ENCODE measurements at regions not wholly inside any gene's neighbourhood (a gene's known extent, or its start where the extent isn't known, plus 50 kb on each side); places are given as distances from the start of the nearest gene placed in this dataset.
"Not testable (repeated sequence)": the region's sequence is repeated elsewhere in the genome, so short reads cannot be mapped to it uniquely, and the experiment has no call there.

GRCh38 chr11:127795326-127795725 is 792.0 kb downstream of the ETS1 start:
- TF ChIP-seq CTCF (IDR thresholded peaks at IDR 0.05; ENCODE audit: low read depth, low read length): no peak
- no peak overlapping the region for H3K4me3 ChIP-seq (ENCODE audit: low read depth, low read length)

GRCh38 chr11:127791844-127792243 is 791.3 kb upstream of the KIRREL3 start:
- TF ChIP-seq CTCF (IDR thresholded peaks at IDR 0.05; ENCODE audit: low read depth, low read length): no peak
- no peak overlapping the region for H3K4me3 ChIP-seq (ENCODE audit: low read depth, low read length)

- no peak overlapping the region for H3K4me3 ChIP-seq (ENCODE audit: low read depth, low read length)
- TF ChIP-seq CTCF (IDR thresholded peaks at IDR 0.05; ENCODE audit: low read depth, low read length): no peak
These were observed 790.0 kb upstream of the KIRREL3 start for GRCh38 chr11:127790592-127790991.

GRCh38 chr11:127789927-127790326 is 789.4 kb upstream of the KIRREL3 start:
- no peak for TF ChIP-seq CTCF (IDR thresholded peaks at IDR 0.05; ENCODE audit: low read depth, low read length)
- H3K4me3 ChIP-seq (ENCODE audit: low read depth, low read length): no peak overlapping the region

GRCh38 chr11:127772938-127773337 is 772.4 kb upstream of the KIRREL3 start:
- H3K4me3 ChIP-seq (ENCODE audit: low read depth, low read length): not testable (repeated sequence)

- not testable (repeated sequence) for H3K4me3 ChIP-seq (ENCODE audit: low read depth, low read length)
These were observed 768.4 kb upstream of the KIRREL3 start for GRCh38 chr11:127768931-127769330.

GRCh38 chr11:127766734-127767133 is 766.2 kb upstream of the KIRREL3 start:
- H3K4me3 ChIP-seq (ENCODE audit: low read depth, low read length): no peak overlapping the region
- no peak for TF ChIP-seq CTCF (IDR thresholded peaks at IDR 0.05; ENCODE audit: low read depth, low read length)

- no peak for TF ChIP-seq CTCF (IDR thresholded peaks at IDR 0.05; ENCODE audit: low read depth, low read length)
- H3K4me3 ChIP-seq (ENCODE audit: low read depth, low read length): no peak overlapping the region
These were observed 738.3 kb upstream of the KIRREL3 start for GRCh38 chr11:127738771-127739286.

All from WI38 (cell line).